ENCODE measurements at regions not wholly inside any gene's neighbourhood (a gene's known extent, or its start where the extent isn't known, plus 50 kb on each side); places are given as distances from the start of the nearest gene placed in this dataset.

DNA sequence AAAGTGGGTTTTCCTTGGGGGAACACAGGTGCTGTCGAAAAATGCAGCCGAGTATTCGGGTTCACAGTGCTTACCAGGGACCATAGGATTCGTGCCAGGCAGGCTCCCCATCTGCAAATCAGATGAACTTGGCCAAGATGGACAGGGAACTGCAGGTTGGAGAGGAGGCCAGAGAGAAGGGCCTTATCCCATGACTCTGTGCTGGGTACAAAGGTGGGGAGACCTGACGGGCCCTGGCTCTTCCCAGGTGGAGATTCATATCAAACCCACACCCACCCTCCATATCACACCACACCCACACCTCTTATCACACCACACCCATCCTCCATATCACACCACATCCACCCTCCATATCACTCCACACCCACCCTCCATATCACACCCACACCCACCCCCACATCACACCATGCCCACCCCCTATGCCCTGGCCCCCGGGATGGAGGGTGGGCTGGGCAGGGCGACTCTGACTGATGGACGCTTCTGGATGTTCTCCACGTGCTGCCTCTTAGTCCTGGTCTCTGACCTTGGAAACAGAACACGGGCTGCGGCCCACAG is 319.7 kb downstream of the ADGRD1 start:
- H3K9me1 ChIP-seq (ENCODE audit: insufficient read depth, low read length) = no peaks in the 10 kb centered on the region
- dilution Hi-C loops (cut with HindIII; ENCODE audit: low sequenced_read_pairs, unreplicated experiment) = no loop called here
- no peak overlapping the region for H2BK15ac ChIP-seq (ENCODE audit: low read depth, low read length)
- H3K4me3 ChIP-seq (ENCODE audit: insufficient read depth, low read depth, low read length) = no peak overlapping the region
- H3K4me1 ChIP-seq (ENCODE audit: control insufficient read depth, insufficient read depth, low read length) = no peaks in the 10 kb centered on the region
- no peak for DNase-seq
- H3K23ac ChIP-seq (ENCODE audit: low read depth, low read length) = no peak overlapping the region
- no peak overlapping the region for H3K27ac ChIP-seq (ENCODE audit: insufficient read depth, low read length)
- H4K91ac ChIP-seq (ENCODE audit: insufficient read depth, low read depth, low read length) = no peak overlapping the region
- no peak overlapping the region for H4K5ac ChIP-seq (ENCODE audit: low read depth, low read length)
- 50% methylated on average over 1 of the region's 11 CpGs; no CpG with 5 or more reads in 1 of the 2 experiments for WGBS, 2 experiments (ENCODE audit: extremely low coverage in 2 of 2, insufficient read length in 1 of 2)
- no peak overlapping the region for H3K9ac ChIP-seq (ENCODE audit: low read depth, low read length)
- ChIA-PET CTCF (no interaction called here), POLR2A (ENCODE audit: unreplicated experiment) (no interaction called here)
- no peak overlapping the region for H3K18ac ChIP-seq (ENCODE audit: low read depth, low read length)
- no peak overlapping the region for H2BK5ac ChIP-seq (ENCODE audit: low read depth, low read length, poor library complexity, severe bottlenecking)
- H2BK120ac ChIP-seq (ENCODE audit: low read depth, low read length) = no peak overlapping the region
- TF ChIP-seq CEBPB (IDR thresholded peaks at IDR 0.05; ENCODE audit: low read depth, low read length) = no peak
- TF ChIP-seq, protein P1, sequence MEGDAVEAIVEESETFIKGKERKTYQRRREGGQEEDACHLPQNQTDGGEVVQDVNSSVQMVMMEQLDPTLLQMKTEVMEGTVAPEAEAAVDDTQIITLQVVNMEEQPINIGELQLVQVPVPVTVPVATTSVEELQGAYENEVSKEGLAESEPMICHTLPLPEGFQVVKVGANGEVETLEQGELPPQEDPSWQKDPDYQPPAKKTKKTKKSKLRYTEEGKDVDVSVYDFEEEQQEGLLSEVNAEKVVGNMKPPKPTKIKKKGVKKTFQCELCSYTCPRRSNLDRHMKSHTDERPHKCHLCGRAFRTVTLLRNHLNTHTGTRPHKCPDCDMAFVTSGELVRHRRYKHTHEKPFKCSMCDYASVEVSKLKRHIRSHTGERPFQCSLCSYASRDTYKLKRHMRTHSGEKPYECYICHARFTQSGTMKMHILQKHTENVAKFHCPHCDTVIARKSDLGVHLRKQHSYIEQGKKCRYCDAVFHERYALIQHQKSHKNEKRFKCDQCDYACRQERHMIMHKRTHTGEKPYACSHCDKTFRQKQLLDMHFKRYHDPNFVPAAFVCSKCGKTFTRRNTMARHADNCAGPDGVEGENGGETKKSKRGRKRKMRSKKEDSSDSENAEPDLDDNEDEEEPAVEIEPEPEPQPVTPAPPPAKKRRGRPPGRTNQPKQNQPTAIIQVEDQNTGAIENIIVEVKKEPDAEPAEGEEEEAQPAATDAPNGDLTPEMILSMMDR (conservative IDR thresholded peaks at IDR 0.05; ENCODE audit: low read depth, low read length) = no peak
- no peak for TF ChIP-seq MXI1 (IDR thresholded peaks at IDR 0.05; ENCODE audit: borderline replicate concordance, low read depth, low read length)
- TF ChIP-seq POLR2A (IDR thresholded peaks at IDR 0.05; ENCODE audit: low read depth, low read length) = no peak
- no peak for TF ChIP-seq SMC3 (IDR thresholded peaks at IDR 0.05; ENCODE audit: low read depth, low read length)
- no peak overlapping the region for H3K14ac ChIP-seq (replicated peaks; ENCODE audit: low read depth, low read length)
- H3K9me3 ChIP-seq (ENCODE audit: control insufficient read depth, insufficient read depth, low read length) = peaks cover 29% of the 10 kb centered on the region
- no peak overlapping the region for H2AFZ ChIP-seq (replicated peaks; ENCODE audit: low read length, poor library complexity)
- intact Hi-C loops (cut with micrococcal nuclease) = no loop called here
- no peak overlapping the region for H3K4me2 ChIP-seq (ENCODE audit: low read depth, low read length)
- H3K27me3 ChIP-seq (ENCODE audit: control insufficient read depth, insufficient read depth, low read length) = no peaks in the 10 kb centered on the region
- no peak overlapping the region for H2BK20ac ChIP-seq (ENCODE audit: low read depth, low read length)
- no peak for ATAC-seq (ENCODE audit: low read depth)
- H3K4ac ChIP-seq (ENCODE audit: low read depth, low read length) = no peak overlapping the region
- H3K36me3 ChIP-seq (ENCODE audit: control insufficient read depth, insufficient read depth, low read length) = no peaks in the 10 kb centered on the region
- H2AK9ac ChIP-seq (replicated peaks; ENCODE audit: low read depth, low read length, poor library complexity) = no peak overlapping the region
- no peak overlapping the region for H2AK5ac ChIP-seq (ENCODE audit: low read depth, low read length)
- no TSS peak for BruUV-seq (replicated peaks)
- no peak overlapping the region for H3K56ac ChIP-seq (ENCODE audit: extremely low read depth, insufficient read depth, low read length)
- no peaks in the 10 kb centered on the region for H3K79me1 ChIP-seq (ENCODE audit: low read depth in 1 of 2, low read length in 2 of 2)
- no peaks in the 10 kb centered on the region for H4K20me1 ChIP-seq (ENCODE audit: insufficient read depth, low read length)
- in situ Hi-C loops (cut with MboI; ENCODE audit: low sequenced_read_pairs) = no loop called here
- H4K8ac ChIP-seq (ENCODE audit: low read depth in 2 of 2, low read length in 2 of 2) = no peak overlapping the region

Data from IMR-90 (cell line).